ENCODE measurements at regions not wholly inside any gene's neighbourhood (a gene's known extent, or its start where the extent isn't known, plus 50 kb on each side); places are given as distances from the start of the nearest gene placed in this dataset.

- Histone ChIP-seq H4K20me1 (ENCODE audit: control insufficient read depth, insufficient read depth, low read length, poor library complexity, severe bottlenecking) (no peaks in the 10 kb centered on the region), H2AFZ (ENCODE audit: insufficient read depth, low read depth, low read length, poor library complexity, severe bottlenecking) (no peak overlapping the region), H3K27me3 (replicated peaks in 1 of 4; ENCODE audit: control extremely low read depth in 1 of 4, control insufficient read depth in 3 of 4, insufficient read depth in 4 of 4, low read length in 3 of 4) (no peaks in the 10 kb centered on the region), H3K27ac (ENCODE audit: low read length in 2 of 2) (no peak overlapping the region), H3K4me1 (ENCODE audit: control insufficient read depth in 2 of 2, insufficient read depth in 2 of 2, low read length in 2 of 2) (no peaks in the 10 kb centered on the region), H3K9me3 (ENCODE audit: control extremely low read depth in 1 of 3, control insufficient read depth in 2 of 3, insufficient read depth in 1 of 3, low read length in 2 of 3) (no peaks in the 10 kb centered on the region), H3K9ac (ENCODE audit: low read length) (no peak overlapping the region), H3K36me3 (replicated peaks in 1 of 2; ENCODE audit: control extremely low read depth in 1 of 2, control insufficient read depth in 1 of 2, extremely low read depth in 1 of 2, insufficient read depth in 2 of 2, low read length in 1 of 2) (no peaks in the 10 kb centered on the region), H3K79me2 (ENCODE audit: control insufficient read depth, insufficient read depth, low read length) (no peaks in the 10 kb centered on the region), H3K4me3 (ENCODE audit: control extremely low read depth in 1 of 5, extremely low read depth in 1 of 5, insufficient read depth in 1 of 5, low read depth in 2 of 5, low read length in 4 of 5) (no peak overlapping the region), H3K4me2 (replicated peaks; ENCODE audit: low read depth, low read length, poor library complexity, severe bottlenecking) (no peak overlapping the region)
- no peak overlapping the region for H3K27ac Mint-ChIP-seq
- H3K9me3 Mint-ChIP-seq (ENCODE audit: insufficient read depth) = peaks cover 5% of the 10 kb centered on the region
- H3K4me3 Mint-ChIP-seq = no peak overlapping the region
- DNase-seq (no peak), ATAC-seq (ENCODE audit: low read depth) (no peak)
- ChIA-PET CTCF (no interaction called here), POLR2A (no interaction called here)
- H3K4me1 Mint-ChIP-seq = no peaks in the 10 kb centered on the region
- no CpG with 5 or more reads among the region's 5 CpGs for WGBS (ENCODE audit: insufficient coverage)
- TF ChIP-seq CTCF (IDR thresholded peaks at IDR 0.05) (no peak), EZH2 (IDR thresholded peaks at IDR 0.05; ENCODE audit: borderline replicate concordance, insufficient read depth, low read depth, low read length, poor library complexity, severe bottlenecking) (no peak)
- no peaks in the 10 kb centered on the region for H3K27me3 Mint-ChIP-seq
- intact Hi-C loops (cut with micrococcal nuclease) = no loop called here
Measured at GRCh38 chr13:55234311-55234710, 1906.4 kb upstream of the PRR20A start.

- Histone ChIP-seq H3K27me3 (replicated peaks in 1 of 4; ENCODE audit: control extremely low read depth in 1 of 4, control insufficient read depth in 3 of 4, insufficient read depth in 4 of 4, low read length in 3 of 4) (no peaks in the 10 kb centered on the region), H3K79me2 (ENCODE audit: control insufficient read depth, insufficient read depth, low read length) (no peaks in the 10 kb centered on the region), H4K20me1 (ENCODE audit: control insufficient read depth, insufficient read depth, low read length, poor library complexity, severe bottlenecking) (no peaks in the 10 kb centered on the region), H3K36me3 (replicated peaks in 1 of 2; ENCODE audit: control extremely low read depth in 1 of 2, control insufficient read depth in 1 of 2, extremely low read depth in 1 of 2, insufficient read depth in 2 of 2, low read length in 1 of 2) (no peaks in the 10 kb centered on the region), H3K4me1 (ENCODE audit: control insufficient read depth in 2 of 2, insufficient read depth in 2 of 2, low read length in 2 of 2) (no peaks in the 10 kb centered on the region), H3K9ac (ENCODE audit: low read length) (no peak overlapping the region), H2AFZ (ENCODE audit: insufficient read depth, low read depth, low read length, poor library complexity, severe bottlenecking) (no peak overlapping the region), H3K4me2 (replicated peaks; ENCODE audit: low read depth, low read length, poor library complexity, severe bottlenecking) (no peak overlapping the region), H3K27ac (ENCODE audit: low read length in 2 of 2) (no peak overlapping the region), H3K4me3 (ENCODE audit: control extremely low read depth in 1 of 5, extremely low read depth in 1 of 5, insufficient read depth in 1 of 5, low read depth in 2 of 5, low read length in 4 of 5) (no peak overlapping the region), H3K9me3 (ENCODE audit: control extremely low read depth in 1 of 3, control insufficient read depth in 2 of 3, insufficient read depth in 1 of 3, low read length in 2 of 3) (peaks cover 0 to 6% (median 4%) of the 10 kb centered on the region in 3 donors)
- no peak for DNase-seq
- CTCF ChIA-PET = no interaction called here
- POLR2A ChIA-PET = no interaction called here
- H3K4me3 Mint-ChIP-seq = no peak overlapping the region
- WGBS (ENCODE audit: insufficient coverage) = 76% methylated on average over 2 of the region's 4 CpGs
- ATAC-seq (ENCODE audit: low read depth) = no peak
- H3K4me1 Mint-ChIP-seq = no peaks in the 10 kb centered on the region
- no peak overlapping the region for H3K27ac Mint-ChIP-seq
- H3K27me3 Mint-ChIP-seq = no peaks in the 10 kb centered on the region
- intact Hi-C loops (cut with micrococcal nuclease) = no loop called here
- no peak for TF ChIP-seq EZH2 (IDR thresholded peaks at IDR 0.05; ENCODE audit: borderline replicate concordance, insufficient read depth, low read depth, low read length, poor library complexity, severe bottlenecking)
- TF ChIP-seq CTCF (IDR thresholded peaks at IDR 0.05) = no peak
- H3K9me3 Mint-ChIP-seq (ENCODE audit: insufficient read depth) = peaks cover 5% of the 10 kb centered on the region
Measured at GRCh38 chr13:55245005-55245644, 1895.6 kb upstream of the PRR20A start.

Measured in B cell (primary cell).